ENCODE measurements at regions not wholly inside any gene's neighbourhood (a gene's known extent, or its start where the extent isn't known, plus 50 kb on each side); places are given as distances from the start of the nearest gene placed in this dataset.

GRCh38 chr2:188046437-188046836 is 245.2 kb upstream of the GULP1 start:
- intact Hi-C loops (cut with micrococcal nuclease): no loop called here
- Histone ChIP-seq H3F3A (ENCODE audit: low read length, unreplicated experiment) (no peaks in the 10 kb centered on the region), H3K27ac (ENCODE audit: low read length) (no peak overlapping the region), H3K4me2 (ENCODE audit: low read length) (no peak overlapping the region), H2AFZ (ENCODE audit: low read length) (no peak overlapping the region), H3K36me3 (ENCODE audit: low read depth, low read length) (no peaks in the 10 kb centered on the region), H3K9me3 (ENCODE audit: low read length) (no peaks in the 10 kb centered on the region), H3K9me2 (replicated peaks; ENCODE audit: low read length) (no peaks in the 10 kb centered on the region), H3K79me2 (ENCODE audit: low read length) (no peaks in the 10 kb centered on the region), H3K9ac (ENCODE audit: low read length) (no peak overlapping the region), H3K4me3 (ENCODE audit: low read length) (no peak overlapping the region), H4K20me1 (ENCODE audit: low read length) (no peaks in the 10 kb centered on the region), H3K27me3 (ENCODE audit: low read length) (no peaks in the 10 kb centered on the region), H3K4me1 (ENCODE audit: insufficient read depth, low read length) (no peaks in the 10 kb centered on the region)
- POLR2A ChIA-PET (ENCODE audit: unreplicated experiment): no interaction called here
- no TSS peak for BruUV-seq (replicated peaks)
- CTCF ChIA-PET: no interaction called here
- DNase-seq (no peak), ATAC-seq (no peak)
- TF ChIP-seq EZH2 (IDR thresholded peaks at IDR 0.05; ENCODE audit: low read length, unreplicated experiment) (no peak), EZH2phosphoT487 (IDR thresholded peaks at IDR 0.05; ENCODE audit: borderline replicate concordance, low read length) (no peak), CTCF (conservative IDR thresholded peaks at IDR 0.05; ENCODE audit: low read depth, low read length) (no peak)

- H3K27ac ChIP-seq (ENCODE audit: low read length): no peak overlapping the region
- no peak for DNase-seq
- no peak overlapping the region for H3K4me2 ChIP-seq (ENCODE audit: low read length)
- intact Hi-C loops (cut with micrococcal nuclease): no loop called here
- CTCF ChIA-PET: interaction anchor here (0.5 kb wide), 1 partner anchor 244 kb away, joined by 3 read pairs; the partner anchor contains the start of gene GULP1
- no peaks in the 10 kb centered on the region for H3K4me1 ChIP-seq (ENCODE audit: insufficient read depth, low read length)
- H2AFZ ChIP-seq (ENCODE audit: low read length): no peak overlapping the region
- POLR2A ChIA-PET (ENCODE audit: unreplicated experiment): no interaction called here
- H3K9me2 ChIP-seq (replicated peaks; ENCODE audit: low read length): no peaks in the 10 kb centered on the region
- H3K27me3 ChIP-seq (ENCODE audit: low read length): no peaks in the 10 kb centered on the region
- H3F3A ChIP-seq (ENCODE audit: low read length, unreplicated experiment): no peaks in the 10 kb centered on the region
- ATAC-seq: no peak
- H3K4me3 ChIP-seq (ENCODE audit: low read length): no peak overlapping the region
- no TSS peak for BruUV-seq (replicated peaks)
- no peaks in the 10 kb centered on the region for H3K79me2 ChIP-seq (ENCODE audit: low read length)
- no peaks in the 10 kb centered on the region for H4K20me1 ChIP-seq (ENCODE audit: low read length)
- TF ChIP-seq EZH2phosphoT487 (IDR thresholded peaks at IDR 0.05; ENCODE audit: borderline replicate concordance, low read length): no peak
- TF ChIP-seq CTCF (conservative IDR thresholded peaks at IDR 0.05; ENCODE audit: low read depth, low read length): no peak
- no peak for TF ChIP-seq EZH2 (IDR thresholded peaks at IDR 0.05; ENCODE audit: low read length, unreplicated experiment)
- H3K36me3 ChIP-seq (ENCODE audit: low read depth, low read length): no peaks in the 10 kb centered on the region
- H3K9ac ChIP-seq (ENCODE audit: low read length): no peak overlapping the region
- H3K9me3 ChIP-seq (ENCODE audit: low read length): no peaks in the 10 kb centered on the region
Observed at GRCh38 chr2:188047735-188048134, 243.9 kb upstream of the GULP1 start.

- Histone ChIP-seq H3K4me1 (ENCODE audit: insufficient read depth, low read length) (no peaks in the 10 kb centered on the region), H3K27me3 (ENCODE audit: low read length) (no peaks in the 10 kb centered on the region), H3K9ac (ENCODE audit: low read length) (no peak overlapping the region), H3K36me3 (ENCODE audit: low read depth, low read length) (no peaks in the 10 kb centered on the region), H3K27ac (ENCODE audit: low read length) (no peak overlapping the region), H3K79me2 (ENCODE audit: low read length) (no peaks in the 10 kb centered on the region), H4K20me1 (ENCODE audit: low read length) (no peaks in the 10 kb centered on the region), H3K9me3 (ENCODE audit: low read length) (no peaks in the 10 kb centered on the region), H2AFZ (ENCODE audit: low read length) (no peak overlapping the region), H3F3A (ENCODE audit: low read length, unreplicated experiment) (no peaks in the 10 kb centered on the region), H3K4me2 (ENCODE audit: low read length) (no peak overlapping the region), H3K9me2 (replicated peaks; ENCODE audit: low read length) (no peaks in the 10 kb centered on the region), H3K4me3 (ENCODE audit: low read length) (no peak overlapping the region)
- POLR2A ChIA-PET (ENCODE audit: unreplicated experiment): no interaction called here
- CTCF ChIA-PET: no interaction called here
- intact Hi-C loops (cut with micrococcal nuclease): no loop called here
- ATAC-seq: no peak
- BruUV-seq (replicated peaks): no TSS peak
- no peak for DNase-seq
- TF ChIP-seq EZH2 (IDR thresholded peaks at IDR 0.05; ENCODE audit: low read length, unreplicated experiment) (no peak), CTCF (conservative IDR thresholded peaks at IDR 0.05; ENCODE audit: low read depth, low read length) (no peak), EZH2phosphoT487 (IDR thresholded peaks at IDR 0.05; ENCODE audit: borderline replicate concordance, low read length) (no peak)
Observed at GRCh38 chr2:188050726-188051125, 240.9 kb upstream of the GULP1 start.

All from PC-3 (cell line).